Erythroblast (primary cell): ENCODE measurements at regions not wholly inside any gene's neighbourhood (a gene's known extent, or its start where the extent isn't known, plus 50 kb on each side); places are given as distances from the start of the nearest gene placed in this dataset.

Source experiments
- GATA1 ChIP-seq: IDR thresholded peaks from 2 replicates; pipeline ENCODE4 v1.6.1; 2011; ENCODE audit warnings: low read depth, mild to moderate bottlenecking, control low read depth, low read length, moderate library complexity
- POLR2A ChIP-seq: IDR thresholded peaks from 2 replicates; pipeline ENCODE4 v1.6.1; 2011; ENCODE audit warnings: mild to moderate bottlenecking, low read length

DNA sequence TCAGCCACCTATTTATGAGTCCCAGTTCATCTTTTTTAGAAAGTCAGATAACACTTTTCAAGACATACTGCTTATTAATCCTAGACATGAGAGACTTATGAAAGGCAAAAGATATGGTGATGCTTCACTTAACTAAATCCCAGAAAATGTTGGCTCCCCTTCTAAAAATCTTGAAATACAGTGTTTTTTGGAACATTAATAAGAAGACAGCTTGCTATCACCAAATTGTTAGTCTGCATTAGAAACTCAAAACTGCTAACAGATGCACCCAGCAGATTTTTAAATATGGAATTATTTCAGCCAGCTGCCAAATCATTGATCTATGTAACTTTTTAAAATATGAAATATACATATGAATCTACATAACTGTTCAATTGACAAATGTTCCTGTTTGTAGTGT, 108.6 kb upstream of the TIAM2 start:
- TF ChIP-seq POLR2A (no peak), GATA1 (no peak)
